GM23338 (cell line): ENCODE measurements at regions not wholly inside any gene's neighbourhood (a gene's known extent, or its start where the extent isn't known, plus 50 kb on each side); places are given as distances from the start of the nearest gene placed in this dataset.

Source experiments
- ATAC-seq: fragments of 200-7000 bp; cut with Tn5 transposase; 3 replicates; pipeline ENCODE4 v1.9.1; 2020
- DNase-seq: peaks from one replicate; pipeline ENCODE4 v3.0.0-alpha.2; 2015; ENCODE audit warnings: low spot score
- H2AFZ ChIP-seq: fragments of 200-600 bp; sonication (generic); 2 replicates; pipeline ENCODE4 v1.8.0; 2016; ENCODE audit warnings: antibody characterized with exemption, mild to moderate bottlenecking, moderate library complexity
- H3F3A ChIP-seq: fragments of 200-600 bp; sonication (generic); replicated peaks from 2 replicates; pipeline ENCODE4 v1.8.0; 2017; ENCODE audit warnings: antibody characterized with exemption, mixed run types, low read depth
- H3K27ac ChIP-seq: fragments of 200-600 bp; sonication (generic); 2 replicates; pipeline ENCODE4 v1.6.1; 2016; ENCODE audit warnings: low read depth
- H3K27me3 ChIP-seq: fragments of 200-600 bp; sonication (generic); 2 replicates; pipeline ENCODE4 v1.8.0; 2016; ENCODE audit warnings: mild to moderate bottlenecking, mixed run types, moderate library complexity; ENCODE audit not compliant: insufficient read depth
- H3K36me3 ChIP-seq: fragments of 200-600 bp; sonication (generic); 2 replicates; pipeline ENCODE4 v1.8.0; 2016; ENCODE audit warnings: mild to moderate bottlenecking; ENCODE audit not compliant: insufficient read depth
- H3K4me1 ChIP-seq: fragments of 200-600 bp; sonication (generic); 2 replicates; pipeline ENCODE4 v1.8.0; 2016; ENCODE audit warnings: mild to moderate bottlenecking, moderate library complexity; ENCODE audit not compliant: insufficient read depth
- H3K4me2 ChIP-seq: fragments of 200-600 bp; sonication (generic); 2 replicates; pipeline ENCODE4 v1.7.1; 2017; ENCODE audit warnings: mixed run types
- H3K4me3 ChIP-seq: fragments of 200-600 bp; sonication (generic); 2 replicates; pipeline ENCODE4 v1.6.1; 2016; ENCODE audit warnings: mixed run types
- H3K79me2 ChIP-seq: fragments of 200-600 bp; sonication (generic); replicated peaks from 2 replicates; pipeline ENCODE4 v1.8.0; 2017; ENCODE audit warnings: mild to moderate bottlenecking; ENCODE audit not compliant: insufficient read depth
- H3K9me2 ChIP-seq: fragments of 200-600 bp; sonication (generic); 2 replicates; pipeline ENCODE4 v1.8.0; 2017; ENCODE audit not compliant: insufficient read depth
- H4K20me1 ChIP-seq: fragments of 200-600 bp; sonication (generic); replicated peaks from 2 replicates; pipeline ENCODE4 v1.8.0; 2017; ENCODE audit warnings: mild to moderate bottlenecking; ENCODE audit not compliant: insufficient read depth
- H3K27ac Mint-ChIP-seq: 2 replicates; pipeline ENCODE4 v1.8.0; 2020; ENCODE audit warnings: inconsistent platforms, mild to moderate bottlenecking, moderate library complexity, mixed read lengths
- H3K27me3 Mint-ChIP-seq: 3 replicates; pipeline ENCODE4 v1.8.0; 2022; ENCODE audit warnings: low read depth, mild to moderate bottlenecking, moderate library complexity, mixed read lengths, inconsistent platforms; ENCODE audit not compliant: insufficient read depth, poor library complexity
- H3K36me3 Mint-ChIP-seq: 3 replicates; pipeline ENCODE4 v1.8.0; 2021; ENCODE audit warnings: low read depth, mild to moderate bottlenecking, inconsistent platforms, moderate library complexity, mixed read lengths
- H3K4me1 Mint-ChIP-seq: 3 replicates; pipeline ENCODE4 v1.8.0; 2020; ENCODE audit warnings: mild to moderate bottlenecking, inconsistent platforms, mixed read lengths
- H3K4me3 Mint-ChIP-seq: 3 replicates; pipeline ENCODE4 v1.8.0; 2021; ENCODE audit warnings: moderate library complexity, mild to moderate bottlenecking, inconsistent platforms, mixed read lengths
- H3K9me3 Mint-ChIP-seq: 3 replicates; pipeline ENCODE4 v1.8.0; 2020; ENCODE audit warnings: moderate library complexity, mild to moderate bottlenecking, inconsistent platforms, mixed read lengths
- CREB1 ChIP-seq: fragments of 250-450 bp; sonication (Bioruptor Pico); IDR thresholded peaks from 2 replicates; pipeline ENCODE4 v1.5.0; 2020; ENCODE audit warnings: low read depth, mild to moderate bottlenecking, moderate library complexity
- EZH2 ChIP-seq: fragments of 200-600 bp; sonication (generic); IDR thresholded peaks from one replicate; pipeline ENCODE4 v1.8.0; 2017; ENCODE audit warnings: antibody characterized with exemption, mild to moderate bottlenecking, low read depth; ENCODE audit not compliant: unreplicated experiment
- EZH2phosphoT487 ChIP-seq: fragments of 200-600 bp; sonication (generic); IDR thresholded peaks from one replicate; pipeline ENCODE4 v1.8.1; 2018; ENCODE audit warnings: antibody characterized with exemption; ENCODE audit not compliant: unreplicated experiment
- JUNB ChIP-seq: IDR thresholded peaks from one replicate; pipeline ENCODE4 v1.6.1; 2016; ENCODE audit warnings: antibody characterized with exemption; ENCODE audit not compliant: unreplicated experiment
- POLR2AphosphoS5 ChIP-seq: IDR thresholded peaks from 2 replicates; pipeline ENCODE4 v1.6.1; 2016; ENCODE audit warnings: antibody characterized with exemption, low read depth
- STAT1 ChIP-seq: IDR thresholded peaks from one replicate; pipeline ENCODE4 v1.6.1; 2016; ENCODE audit warnings: antibody characterized with exemption; ENCODE audit not compliant: unreplicated experiment
- ZNF331 ChIP-seq: fragments of 250-450 bp; sonication (Bioruptor Pico); IDR thresholded peaks from 2 replicates; pipeline ENCODE4 v1.5.0; 2020; ENCODE audit warnings: low read depth, mild to moderate bottlenecking, moderate library complexity
- TF ChIP-seq, protein P1 (sequence below): IDR thresholded peaks from one replicate; pipeline ENCODE4 v1.6.1; 2018; ENCODE audit warnings: antibody characterized with exemption; ENCODE audit not compliant: unreplicated experiment
- TF ChIP-seq, protein P2 (sequence below): IDR thresholded peaks from 2 replicates; pipeline ENCODE4 v1.6.1; 2016; ENCODE audit warnings: antibody characterized with exemption
- TF ChIP-seq, protein P3 (sequence below), 2 experiments: fragments of 200-600 bp in 1 of 2; sonication (generic) in 1 of 2; conservative IDR thresholded peaks; 2 replicates each; pipeline versions ENCODE4 v1.5.1 to v1.6.1; 2016 to 2017; ENCODE audit warnings: antibody characterized with exemption in 2 of 2, low read depth in 2 of 2, mild to moderate bottlenecking in 2 of 2, moderate library complexity in 1 of 2

DNA sequence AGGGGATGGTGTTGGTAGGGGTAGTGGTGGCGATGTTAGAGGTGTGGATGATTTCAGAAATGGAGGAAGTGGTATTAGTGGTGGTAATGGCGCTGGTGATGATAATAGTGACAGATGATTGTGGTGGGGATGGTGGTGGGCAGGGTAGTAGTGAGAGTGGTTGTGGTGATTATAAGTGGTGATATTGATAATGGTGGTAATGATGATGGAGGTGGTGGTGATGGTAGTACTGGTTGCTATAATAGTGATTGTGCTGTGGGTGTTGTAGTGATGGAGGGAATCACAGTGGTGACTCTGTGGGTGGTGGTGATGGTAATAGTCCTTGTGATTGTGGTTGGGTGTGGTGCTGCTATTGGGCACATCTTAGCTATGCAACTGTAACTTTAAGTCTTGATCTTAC, 61.6 kb upstream of the TBX20 start:
- Histone ChIP-seq H3K79me2 (no peaks in the 10 kb centered on the region), H3K9me2 (peaks cover 11% of the 10 kb centered on the region), H2AFZ (no peak overlapping the region), H3K4me1 (no peaks in the 10 kb centered on the region), H3K27me3 (no peaks in the 10 kb centered on the region), H3K4me3 (no peak overlapping the region), H3K27ac (no peak overlapping the region), H4K20me1 (no peaks in the 10 kb centered on the region), H3F3A (no peaks in the 10 kb centered on the region), H3K4me2 (no peak overlapping the region), H3K36me3 (no peaks in the 10 kb centered on the region)
- Mint-ChIP-seq H3K27me3 (peaks cover 2% of the 10 kb centered on the region), H3K4me1 (no peaks in the 10 kb centered on the region), H3K27ac (no peak overlapping the region), H3K9me3 (no peaks in the 10 kb centered on the region), H3K36me3 (no peaks in the 10 kb centered on the region), H3K4me3 (no peak overlapping the region)
- TF ChIP-seq JUNB (no peak), EZH2phosphoT487 (no peak), ZNF331 (no peak), POLR2AphosphoS5 (no peak), CREB1 (CRISPR knock-in tag) (no peak)
- TF ChIP-seq, protein P1, sequence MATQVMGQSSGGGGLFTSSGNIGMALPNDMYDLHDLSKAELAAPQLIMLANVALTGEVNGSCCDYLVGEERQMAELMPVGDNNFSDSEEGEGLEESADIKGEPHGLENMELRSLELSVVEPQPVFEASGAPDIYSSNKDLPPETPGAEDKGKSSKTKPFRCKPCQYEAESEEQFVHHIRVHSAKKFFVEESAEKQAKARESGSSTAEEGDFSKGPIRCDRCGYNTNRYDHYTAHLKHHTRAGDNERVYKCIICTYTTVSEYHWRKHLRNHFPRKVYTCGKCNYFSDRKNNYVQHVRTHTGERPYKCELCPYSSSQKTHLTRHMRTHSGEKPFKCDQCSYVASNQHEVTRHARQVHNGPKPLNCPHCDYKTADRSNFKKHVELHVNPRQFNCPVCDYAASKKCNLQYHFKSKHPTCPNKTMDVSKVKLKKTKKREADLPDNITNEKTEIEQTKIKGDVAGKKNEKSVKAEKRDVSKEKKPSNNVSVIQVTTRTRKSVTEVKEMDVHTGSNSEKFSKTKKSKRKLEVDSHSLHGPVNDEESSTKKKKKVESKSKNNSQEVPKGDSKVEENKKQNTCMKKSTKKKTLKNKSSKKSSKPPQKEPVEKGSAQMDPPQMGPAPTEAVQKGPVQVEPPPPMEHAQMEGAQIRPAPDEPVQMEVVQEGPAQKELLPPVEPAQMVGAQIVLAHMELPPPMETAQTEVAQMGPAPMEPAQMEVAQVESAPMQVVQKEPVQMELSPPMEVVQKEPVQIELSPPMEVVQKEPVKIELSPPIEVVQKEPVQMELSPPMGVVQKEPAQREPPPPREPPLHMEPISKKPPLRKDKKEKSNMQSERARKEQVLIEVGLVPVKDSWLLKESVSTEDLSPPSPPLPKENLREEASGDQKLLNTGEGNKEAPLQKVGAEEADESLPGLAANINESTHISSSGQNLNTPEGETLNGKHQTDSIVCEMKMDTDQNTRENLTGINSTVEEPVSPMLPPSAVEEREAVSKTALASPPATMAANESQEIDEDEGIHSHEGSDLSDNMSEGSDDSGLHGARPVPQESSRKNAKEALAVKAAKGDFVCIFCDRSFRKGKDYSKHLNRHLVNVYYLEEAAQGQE = no peak
- ATAC-seq (no peak), DNase-seq (no peak)

DNA sequence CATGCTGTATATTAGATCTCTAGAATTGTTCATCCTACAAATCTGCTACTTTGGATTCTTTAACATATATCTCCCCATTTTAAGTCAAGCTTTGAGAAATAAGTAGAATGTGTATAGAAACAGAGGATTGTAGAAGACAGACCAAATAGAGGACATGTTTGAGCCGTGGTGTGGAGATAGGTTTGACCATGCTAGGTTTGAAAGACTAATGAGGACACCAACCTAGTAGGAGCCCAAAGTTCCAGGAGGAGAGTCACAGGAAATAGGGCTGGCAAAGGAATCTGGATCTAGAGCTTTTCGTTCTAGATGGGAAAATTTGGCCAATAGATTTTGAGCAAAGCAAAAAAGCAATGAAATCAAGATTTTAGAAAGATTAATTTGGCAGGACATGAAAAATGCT, 60.5 kb upstream of the TBX20 start:
- ATAC-seq = no peak
- H2AFZ ChIP-seq = no peak overlapping the region
- H3K79me2 ChIP-seq = no peaks in the 10 kb centered on the region
- H3K27ac ChIP-seq = no peak overlapping the region
- no peak for DNase-seq
- no peaks in the 10 kb centered on the region for H3F3A ChIP-seq
- H3K36me3 ChIP-seq = no peaks in the 10 kb centered on the region
- no peaks in the 10 kb centered on the region for H3K36me3 Mint-ChIP-seq
- no peaks in the 10 kb centered on the region for H4K20me1 ChIP-seq
- H3K27me3 Mint-ChIP-seq = peaks cover 2% of the 10 kb centered on the region
- H3K4me1 Mint-ChIP-seq = no peaks in the 10 kb centered on the region
- H3K9me3 Mint-ChIP-seq = no peaks in the 10 kb centered on the region
- H3K4me1 ChIP-seq = no peaks in the 10 kb centered on the region
- H3K4me3 Mint-ChIP-seq = no peak overlapping the region
- H3K4me2 ChIP-seq = no peak overlapping the region
- H3K4me3 ChIP-seq = no peak overlapping the region
- peaks cover 11% of the 10 kb centered on the region for H3K9me2 ChIP-seq
- no peaks in the 10 kb centered on the region for H3K27me3 ChIP-seq
- no peak overlapping the region for H3K27ac Mint-ChIP-seq
- TF ChIP-seq EZH2phosphoT487 (no peak), POLR2AphosphoS5 (no peak), ZNF331 (no peak), EZH2 (no peak), STAT1 (no peak)
- TF ChIP-seq, protein P1 = no peak
- TF ChIP-seq, protein P2, sequence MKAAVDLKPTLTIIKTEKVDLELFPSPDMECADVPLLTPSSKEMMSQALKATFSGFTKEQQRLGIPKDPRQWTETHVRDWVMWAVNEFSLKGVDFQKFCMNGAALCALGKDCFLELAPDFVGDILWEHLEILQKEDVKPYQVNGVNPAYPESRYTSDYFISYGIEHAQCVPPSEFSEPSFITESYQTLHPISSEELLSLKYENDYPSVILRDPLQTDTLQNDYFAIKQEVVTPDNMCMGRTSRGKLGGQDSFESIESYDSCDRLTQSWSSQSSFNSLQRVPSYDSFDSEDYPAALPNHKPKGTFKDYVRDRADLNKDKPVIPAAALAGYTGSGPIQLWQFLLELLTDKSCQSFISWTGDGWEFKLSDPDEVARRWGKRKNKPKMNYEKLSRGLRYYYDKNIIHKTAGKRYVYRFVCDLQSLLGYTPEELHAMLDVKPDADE = no peak
- TF ChIP-seq, protein P3, sequence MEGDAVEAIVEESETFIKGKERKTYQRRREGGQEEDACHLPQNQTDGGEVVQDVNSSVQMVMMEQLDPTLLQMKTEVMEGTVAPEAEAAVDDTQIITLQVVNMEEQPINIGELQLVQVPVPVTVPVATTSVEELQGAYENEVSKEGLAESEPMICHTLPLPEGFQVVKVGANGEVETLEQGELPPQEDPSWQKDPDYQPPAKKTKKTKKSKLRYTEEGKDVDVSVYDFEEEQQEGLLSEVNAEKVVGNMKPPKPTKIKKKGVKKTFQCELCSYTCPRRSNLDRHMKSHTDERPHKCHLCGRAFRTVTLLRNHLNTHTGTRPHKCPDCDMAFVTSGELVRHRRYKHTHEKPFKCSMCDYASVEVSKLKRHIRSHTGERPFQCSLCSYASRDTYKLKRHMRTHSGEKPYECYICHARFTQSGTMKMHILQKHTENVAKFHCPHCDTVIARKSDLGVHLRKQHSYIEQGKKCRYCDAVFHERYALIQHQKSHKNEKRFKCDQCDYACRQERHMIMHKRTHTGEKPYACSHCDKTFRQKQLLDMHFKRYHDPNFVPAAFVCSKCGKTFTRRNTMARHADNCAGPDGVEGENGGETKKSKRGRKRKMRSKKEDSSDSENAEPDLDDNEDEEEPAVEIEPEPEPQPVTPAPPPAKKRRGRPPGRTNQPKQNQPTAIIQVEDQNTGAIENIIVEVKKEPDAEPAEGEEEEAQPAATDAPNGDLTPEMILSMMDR (conservative IDR thresholded peaks at IDR 0.05; ENCODE audit: low read depth in 2 of 2) = no peak
